ENCODE measurements at regions not wholly inside any gene's neighbourhood (a gene's known extent, or its start where the extent isn't known, plus 50 kb on each side); places are given as distances from the start of the nearest gene placed in this dataset.

DNA sequence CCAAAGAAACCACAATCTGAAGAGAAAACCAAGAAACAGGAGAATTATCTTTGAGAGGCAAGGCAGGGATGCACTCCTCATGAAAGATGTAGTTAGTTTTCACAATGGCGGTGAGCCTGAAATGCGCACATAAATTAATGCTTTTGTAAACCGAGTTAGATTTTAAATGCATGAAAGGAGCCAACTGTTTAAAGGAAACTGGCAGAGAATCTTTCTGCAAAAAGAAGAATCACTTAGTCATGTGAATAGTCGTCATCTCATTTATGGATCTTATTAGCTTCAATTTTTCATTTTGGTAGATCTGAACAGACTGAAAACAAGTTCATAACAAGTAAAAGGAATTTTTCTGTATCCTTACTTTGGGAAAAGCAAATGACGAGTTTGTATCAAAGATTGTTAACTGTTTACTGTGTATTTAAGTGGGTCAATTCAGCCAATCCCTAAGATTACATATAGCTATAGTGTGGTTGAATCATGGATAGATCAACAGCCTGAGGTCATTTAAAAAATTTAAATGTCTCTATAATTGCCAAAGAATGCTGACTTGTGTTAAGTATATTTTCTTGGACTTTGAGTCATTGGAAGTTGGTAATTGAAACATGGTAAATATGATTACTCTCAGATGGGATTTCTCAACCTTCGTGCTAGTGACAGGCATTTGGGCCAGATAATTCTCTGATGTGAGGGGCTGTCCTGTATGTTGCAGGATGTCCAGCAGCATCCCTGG, 226.6 kb upstream of the KAZN start:
- Histone ChIP-seq H3K27ac (ENCODE audit: low read depth, low read length) (no peak overlapping the region), H3K9me3 (ENCODE audit: control insufficient read depth, insufficient read depth, low read length) (no peaks in the 10 kb centered on the region), H3K79me2 (ENCODE audit: control insufficient read depth, low read length) (no peaks in the 10 kb centered on the region), H3K4me2 (ENCODE audit: low read length) (no peak overlapping the region), H3K36me3 (ENCODE audit: control insufficient read depth, low read length) (no peaks in the 10 kb centered on the region), H3K9me2 (replicated peaks; ENCODE audit: control insufficient read depth, low read length) (no peaks in the 10 kb centered on the region), H3F3A (ENCODE audit: control insufficient read depth, insufficient read depth) (no peaks in the 10 kb centered on the region), H4K20me1 (ENCODE audit: control insufficient read depth, insufficient read depth, low read depth, low read length) (no peaks in the 10 kb centered on the region), H3K27me3 (ENCODE audit: control insufficient read depth, low read length) (peaks cover 17% of the 10 kb centered on the region), H3K4me3 (ENCODE audit: low read length) (no peak overlapping the region), H3K4me1 (ENCODE audit: control insufficient read depth, low read length) (no peaks in the 10 kb centered on the region)
- TF ChIP-seq, protein P1, sequence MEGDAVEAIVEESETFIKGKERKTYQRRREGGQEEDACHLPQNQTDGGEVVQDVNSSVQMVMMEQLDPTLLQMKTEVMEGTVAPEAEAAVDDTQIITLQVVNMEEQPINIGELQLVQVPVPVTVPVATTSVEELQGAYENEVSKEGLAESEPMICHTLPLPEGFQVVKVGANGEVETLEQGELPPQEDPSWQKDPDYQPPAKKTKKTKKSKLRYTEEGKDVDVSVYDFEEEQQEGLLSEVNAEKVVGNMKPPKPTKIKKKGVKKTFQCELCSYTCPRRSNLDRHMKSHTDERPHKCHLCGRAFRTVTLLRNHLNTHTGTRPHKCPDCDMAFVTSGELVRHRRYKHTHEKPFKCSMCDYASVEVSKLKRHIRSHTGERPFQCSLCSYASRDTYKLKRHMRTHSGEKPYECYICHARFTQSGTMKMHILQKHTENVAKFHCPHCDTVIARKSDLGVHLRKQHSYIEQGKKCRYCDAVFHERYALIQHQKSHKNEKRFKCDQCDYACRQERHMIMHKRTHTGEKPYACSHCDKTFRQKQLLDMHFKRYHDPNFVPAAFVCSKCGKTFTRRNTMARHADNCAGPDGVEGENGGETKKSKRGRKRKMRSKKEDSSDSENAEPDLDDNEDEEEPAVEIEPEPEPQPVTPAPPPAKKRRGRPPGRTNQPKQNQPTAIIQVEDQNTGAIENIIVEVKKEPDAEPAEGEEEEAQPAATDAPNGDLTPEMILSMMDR (IDR thresholded peaks at IDR 0.05; ENCODE audit: low read depth, low read length, poor library complexity, severe bottlenecking): no peak
- no peak for TF ChIP-seq EZH2phosphoT487 (IDR thresholded peaks at IDR 0.05; ENCODE audit: borderline replicate concordance, low read length)

GRCh38 chr1:14372526-14372925, 226.0 kb upstream of the KAZN start:
- Histone ChIP-seq H3K4me2 (ENCODE audit: low read length) (no peak overlapping the region), H3K27ac (ENCODE audit: low read depth, low read length) (no peak overlapping the region), H3K36me3 (ENCODE audit: control insufficient read depth, low read length) (no peaks in the 10 kb centered on the region), H3K4me3 (ENCODE audit: low read length) (no peak overlapping the region), H3K27me3 (ENCODE audit: control insufficient read depth, low read length) (peaks cover 17% of the 10 kb centered on the region), H3K79me2 (ENCODE audit: control insufficient read depth, low read length) (no peaks in the 10 kb centered on the region), H3K4me1 (ENCODE audit: control insufficient read depth, low read length) (no peaks in the 10 kb centered on the region), H3K9me2 (replicated peaks; ENCODE audit: control insufficient read depth, low read length) (no peaks in the 10 kb centered on the region), H4K20me1 (ENCODE audit: control insufficient read depth, insufficient read depth, low read depth, low read length) (no peaks in the 10 kb centered on the region), H3K9me3 (ENCODE audit: control insufficient read depth, insufficient read depth, low read length) (no peaks in the 10 kb centered on the region), H3F3A (ENCODE audit: control insufficient read depth, insufficient read depth) (no peaks in the 10 kb centered on the region)
- TF ChIP-seq, protein P1 (IDR thresholded peaks at IDR 0.05; ENCODE audit: low read depth, low read length, poor library complexity, severe bottlenecking): no peak
- TF ChIP-seq EZH2phosphoT487 (IDR thresholded peaks at IDR 0.05; ENCODE audit: borderline replicate concordance, low read length): no peak

- Histone ChIP-seq H3K27me3 (ENCODE audit: control insufficient read depth, low read length) (peaks cover 17% of the 10 kb centered on the region), H3K79me2 (ENCODE audit: control insufficient read depth, low read length) (no peaks in the 10 kb centered on the region), H3K4me3 (ENCODE audit: low read length) (no peak overlapping the region), H3K27ac (ENCODE audit: low read depth, low read length) (no peak overlapping the region), H3K9me3 (ENCODE audit: control insufficient read depth, insufficient read depth, low read length) (no peaks in the 10 kb centered on the region), H3K9me2 (replicated peaks; ENCODE audit: control insufficient read depth, low read length) (no peaks in the 10 kb centered on the region), H3K4me2 (ENCODE audit: low read length) (no peak overlapping the region), H3F3A (ENCODE audit: control insufficient read depth, insufficient read depth) (no peaks in the 10 kb centered on the region), H3K4me1 (ENCODE audit: control insufficient read depth, low read length) (no peaks in the 10 kb centered on the region), H4K20me1 (ENCODE audit: control insufficient read depth, insufficient read depth, low read depth, low read length) (no peaks in the 10 kb centered on the region), H3K36me3 (ENCODE audit: control insufficient read depth, low read length) (no peaks in the 10 kb centered on the region)
- TF ChIP-seq EZH2phosphoT487 (IDR thresholded peaks at IDR 0.05; ENCODE audit: borderline replicate concordance, low read length): no peak
- TF ChIP-seq, protein P1 (IDR thresholded peaks at IDR 0.05; ENCODE audit: low read depth, low read length, poor library complexity, severe bottlenecking): no peak
Observed at GRCh38 chr1:14373081-14373758, 225.3 kb upstream of the KAZN start.

All from DOHH2 (cell line).